ENCODE measurements at regions not wholly inside any gene's neighbourhood (a gene's known extent, or its start where the extent isn't known, plus 50 kb on each side); places are given as distances from the start of the nearest gene placed in this dataset.

DNA sequence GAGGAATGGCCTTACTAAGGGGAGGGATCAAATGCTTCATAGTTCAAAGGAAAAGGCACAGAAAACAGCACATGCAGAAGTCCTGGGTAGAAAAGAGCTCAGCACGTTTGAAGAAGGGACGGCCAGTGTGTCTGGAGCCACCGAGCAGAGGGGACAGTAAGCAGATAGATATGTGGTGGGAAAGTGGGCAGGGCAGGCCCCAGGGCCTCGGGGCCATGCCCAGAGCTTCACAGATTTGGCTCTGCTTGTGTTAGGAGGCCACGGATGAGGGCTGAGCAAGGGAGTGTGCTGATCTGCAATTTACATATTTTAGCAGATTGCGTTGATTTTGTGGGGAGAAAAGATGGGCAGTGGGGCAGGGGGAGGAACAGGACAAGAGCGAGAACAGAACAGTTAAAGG, 343.1 kb downstream of the LPIN1 start:
- in situ Hi-C loops (cut with MboI; ENCODE audit: low sequenced_read_pairs, unreplicated experiment), result no loop called here
- TF ChIP-seq, protein P1, sequence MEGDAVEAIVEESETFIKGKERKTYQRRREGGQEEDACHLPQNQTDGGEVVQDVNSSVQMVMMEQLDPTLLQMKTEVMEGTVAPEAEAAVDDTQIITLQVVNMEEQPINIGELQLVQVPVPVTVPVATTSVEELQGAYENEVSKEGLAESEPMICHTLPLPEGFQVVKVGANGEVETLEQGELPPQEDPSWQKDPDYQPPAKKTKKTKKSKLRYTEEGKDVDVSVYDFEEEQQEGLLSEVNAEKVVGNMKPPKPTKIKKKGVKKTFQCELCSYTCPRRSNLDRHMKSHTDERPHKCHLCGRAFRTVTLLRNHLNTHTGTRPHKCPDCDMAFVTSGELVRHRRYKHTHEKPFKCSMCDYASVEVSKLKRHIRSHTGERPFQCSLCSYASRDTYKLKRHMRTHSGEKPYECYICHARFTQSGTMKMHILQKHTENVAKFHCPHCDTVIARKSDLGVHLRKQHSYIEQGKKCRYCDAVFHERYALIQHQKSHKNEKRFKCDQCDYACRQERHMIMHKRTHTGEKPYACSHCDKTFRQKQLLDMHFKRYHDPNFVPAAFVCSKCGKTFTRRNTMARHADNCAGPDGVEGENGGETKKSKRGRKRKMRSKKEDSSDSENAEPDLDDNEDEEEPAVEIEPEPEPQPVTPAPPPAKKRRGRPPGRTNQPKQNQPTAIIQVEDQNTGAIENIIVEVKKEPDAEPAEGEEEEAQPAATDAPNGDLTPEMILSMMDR (IDR thresholded peaks at IDR 0.05; ENCODE audit: borderline replicate concordance, control extremely low read depth, extremely low read depth, insufficient read depth, missing control alignments), result no peak

DNA sequence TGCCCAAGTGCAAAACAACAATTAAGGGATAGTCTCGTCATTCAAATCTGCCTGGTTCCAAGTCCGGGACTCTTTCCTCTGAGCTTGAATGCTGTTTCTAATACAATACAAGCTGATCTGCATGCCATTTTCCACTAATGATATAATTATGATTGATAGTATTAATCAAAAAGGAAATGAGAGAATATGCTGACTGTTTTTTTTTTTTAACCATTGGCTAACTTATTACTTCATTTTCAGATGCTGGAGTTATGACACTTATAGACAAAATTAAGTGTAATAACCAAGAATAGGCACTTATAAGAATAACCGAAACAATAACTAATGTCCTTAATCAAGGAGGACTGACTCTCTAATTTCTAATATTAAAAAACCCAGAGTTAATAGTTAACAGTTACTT, 343.6 kb downstream of the LPIN1 start:
- in situ Hi-C loops (cut with MboI; ENCODE audit: low sequenced_read_pairs, unreplicated experiment), result no loop called here
- TF ChIP-seq, protein P1 (IDR thresholded peaks at IDR 0.05; ENCODE audit: borderline replicate concordance, control extremely low read depth, extremely low read depth, insufficient read depth, missing control alignments), result no peak
- no peak for DNase-seq (ENCODE audit: low spot score)

More for the DNA sequence above, 343.1 kb downstream of the LPIN1 start:
- DNase-seq (ENCODE audit: low spot score), result no peak

- in situ Hi-C loops (cut with MboI; ENCODE audit: low sequenced_read_pairs, unreplicated experiment), result no loop called here
- TF ChIP-seq, protein P1 (IDR thresholded peaks at IDR 0.05; ENCODE audit: borderline replicate concordance, control extremely low read depth, extremely low read depth, insufficient read depth, missing control alignments), result no peak
- no peak for DNase-seq (ENCODE audit: low spot score)
Measured at GRCh38 chr2:12090590-12090989, 344.2 kb downstream of the LPIN1 start.

GRCh38 chr2:12091201-12091806, 344.9 kb downstream of the LPIN1 start:
- DNase-seq (ENCODE audit: low spot score), result no peak
- TF ChIP-seq, protein P1 (IDR thresholded peaks at IDR 0.05; ENCODE audit: borderline replicate concordance, control extremely low read depth, extremely low read depth, insufficient read depth, missing control alignments), result no peak
- in situ Hi-C loops (cut with MboI; ENCODE audit: low sequenced_read_pairs, unreplicated experiment), result no loop called here

- TF ChIP-seq, protein P1 (IDR thresholded peaks at IDR 0.05; ENCODE audit: borderline replicate concordance, control extremely low read depth, extremely low read depth, insufficient read depth, missing control alignments), result no peak
- no peak for DNase-seq (ENCODE audit: low spot score)
- in situ Hi-C loops (cut with MboI; ENCODE audit: low sequenced_read_pairs, unreplicated experiment), result no loop called here
Measured at GRCh38 chr2:12094134-12094533, 347.7 kb downstream of the LPIN1 start.

DNA sequence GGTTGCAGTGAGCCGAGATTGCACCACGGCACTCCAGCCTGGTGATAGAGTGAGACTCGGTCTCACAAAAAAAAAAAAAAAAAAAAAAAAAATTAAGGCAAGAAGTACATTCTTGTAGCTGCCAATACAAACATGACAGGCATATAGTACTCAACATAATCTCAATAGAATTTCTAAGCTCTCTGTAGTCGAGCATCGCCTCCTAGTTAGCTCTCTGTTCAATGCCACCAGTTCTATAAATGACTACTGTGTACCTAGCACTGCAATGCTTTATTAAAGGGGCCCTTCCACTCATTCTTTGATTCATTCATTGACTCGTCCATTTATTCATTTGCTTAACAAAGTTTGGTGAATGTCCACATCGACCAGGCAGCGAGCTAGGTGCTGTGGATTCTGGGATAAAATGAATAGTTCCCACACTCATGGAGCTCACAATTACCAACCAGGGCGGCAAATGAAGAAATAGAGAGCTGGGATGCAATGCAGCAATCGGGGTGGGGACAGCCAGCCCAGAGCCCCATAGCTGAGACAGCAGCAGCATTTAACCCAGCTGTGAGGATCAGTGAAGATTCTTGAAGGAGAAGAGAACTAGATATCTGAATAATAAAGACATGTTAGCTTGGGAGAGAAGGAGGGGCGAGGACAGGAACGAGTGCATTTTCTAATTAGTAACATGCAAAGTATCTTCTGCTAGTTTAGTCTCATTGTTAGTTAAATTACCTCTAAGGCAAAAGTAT, 349.8 kb downstream of the LPIN1 start:
- TF ChIP-seq, protein P1 (IDR thresholded peaks at IDR 0.05; ENCODE audit: borderline replicate concordance, control extremely low read depth, extremely low read depth, insufficient read depth, missing control alignments), result no peak
- in situ Hi-C loops (cut with MboI; ENCODE audit: low sequenced_read_pairs, unreplicated experiment), result no loop called here
- DNase-seq (ENCODE audit: low spot score), result no peak

Data from GM13976 (cell line).